G401.6 (cell line): ENCODE measurements at regions not wholly inside any gene's neighbourhood (a gene's known extent, or its start where the extent isn't known, plus 50 kb on each side); places are given as distances from the start of the nearest gene placed in this dataset.
"Not testable (repeated sequence)": the region's sequence is repeated elsewhere in the genome, so short reads cannot be mapped to it uniquely, and the experiment has no call there.

Source experiments
- FAIRE-seq: peaks from 2 replicates; lab custom pipeline; 2012; peaks lifted over from hg19 to GRCh38; lab: Jason Lieb, UNC

DNA sequence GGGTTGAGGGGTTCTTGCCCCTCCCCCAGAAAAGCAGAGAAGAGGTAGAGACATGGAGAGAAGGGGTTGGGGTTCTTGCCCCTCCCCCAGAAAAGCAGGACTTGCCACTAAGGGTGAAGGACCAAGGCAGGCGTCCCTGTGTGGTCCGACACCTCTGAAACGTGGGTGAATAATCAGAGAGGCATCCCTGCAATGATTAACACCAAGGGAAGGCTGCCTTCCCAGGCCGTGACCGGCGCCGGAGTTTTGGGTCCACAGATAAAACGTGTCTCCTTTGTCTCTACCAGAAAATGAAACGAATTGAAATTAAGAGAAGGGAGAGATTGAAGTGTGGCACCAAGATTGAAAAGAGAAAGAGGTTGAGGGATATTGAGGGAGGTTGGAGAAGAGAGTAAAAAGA, 778.2 kb downstream of the UQCRFS1 start:
- not testable (repeated sequence) for FAIRE-seq

DNA sequence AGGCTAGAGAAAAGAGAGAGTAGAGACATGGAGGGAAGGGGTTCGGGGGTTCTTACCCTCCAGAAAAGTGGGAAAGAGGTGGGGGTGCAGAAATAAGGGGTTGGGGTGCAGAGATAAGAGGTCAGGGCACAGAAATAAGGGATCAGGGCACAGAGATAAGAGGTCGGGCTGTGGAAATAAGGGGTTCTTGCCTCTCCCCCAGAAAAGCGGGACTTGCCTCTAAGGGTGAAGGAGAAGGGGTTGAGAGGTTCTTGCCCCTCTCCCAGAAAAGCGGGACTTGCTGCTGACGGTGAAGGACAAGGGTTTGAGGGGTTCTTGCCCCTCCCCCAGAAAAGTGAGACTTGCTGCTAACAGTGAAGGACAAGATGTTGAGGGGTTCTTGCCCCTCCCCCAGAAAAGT, 778.6 kb downstream of the UQCRFS1 start:
- not testable (repeated sequence) for FAIRE-seq

DNA sequence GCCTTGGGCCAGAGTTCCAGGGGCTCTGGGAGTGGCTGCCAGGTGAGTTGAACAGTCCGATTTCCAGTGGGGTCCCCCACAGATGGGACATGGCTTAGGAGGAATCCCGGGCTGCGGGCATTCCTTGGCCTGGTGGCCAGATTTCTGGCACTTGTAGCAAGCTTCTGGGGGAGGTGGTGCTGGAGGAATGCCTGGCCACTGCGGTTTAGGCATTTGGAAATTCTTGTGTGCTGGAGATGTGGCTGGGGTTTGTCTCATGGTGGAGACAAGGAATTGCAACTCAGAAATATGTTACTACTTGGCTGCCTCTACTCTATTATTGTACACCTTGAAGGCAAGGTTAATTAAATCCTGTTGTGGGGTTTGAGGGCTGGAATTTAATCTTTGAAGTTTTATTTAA, 779.8 kb downstream of the UQCRFS1 start:
- not testable (repeated sequence) for FAIRE-seq

DNA sequence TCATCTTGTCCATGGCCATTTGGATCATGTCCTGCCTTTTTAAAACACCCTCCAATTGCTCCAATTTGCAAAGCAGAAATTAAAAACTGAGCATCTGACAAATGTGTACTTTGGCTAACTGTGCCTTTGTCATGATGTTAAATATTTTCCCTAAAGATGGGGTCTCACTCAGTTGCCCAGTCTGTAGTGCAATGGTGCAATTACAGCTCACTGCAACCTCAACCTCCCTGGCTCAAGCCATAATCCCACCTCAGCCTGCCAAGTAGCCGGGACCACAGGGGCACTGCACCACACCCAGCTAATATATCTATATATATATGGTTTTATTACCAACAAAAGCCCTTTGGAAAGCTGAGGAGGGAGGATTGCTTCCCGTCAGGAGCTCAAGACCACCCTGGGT, 782.7 kb downstream of the UQCRFS1 start:
- FAIRE-seq: no peak

DNA sequence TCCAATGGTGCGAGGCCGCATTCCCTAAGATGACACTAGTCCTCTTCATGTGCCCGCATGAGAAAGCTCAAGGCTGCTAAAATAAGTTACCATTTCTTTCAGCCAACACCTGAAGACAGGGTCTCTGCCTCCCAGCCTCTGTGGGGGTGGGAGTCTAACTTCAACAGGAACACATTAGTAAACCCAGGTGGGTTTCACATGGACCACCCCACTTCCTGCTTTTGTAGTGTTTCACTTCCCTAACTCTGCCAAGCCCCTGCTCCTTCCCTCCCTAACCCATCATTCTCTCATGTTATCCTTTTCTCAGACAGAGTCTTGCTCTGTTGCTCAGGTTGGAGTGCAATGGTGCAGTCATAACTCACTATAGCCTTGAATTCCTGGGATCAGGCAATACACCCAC, 783.6 kb downstream of the UQCRFS1 start:
- FAIRE-seq: no peak

DNA sequence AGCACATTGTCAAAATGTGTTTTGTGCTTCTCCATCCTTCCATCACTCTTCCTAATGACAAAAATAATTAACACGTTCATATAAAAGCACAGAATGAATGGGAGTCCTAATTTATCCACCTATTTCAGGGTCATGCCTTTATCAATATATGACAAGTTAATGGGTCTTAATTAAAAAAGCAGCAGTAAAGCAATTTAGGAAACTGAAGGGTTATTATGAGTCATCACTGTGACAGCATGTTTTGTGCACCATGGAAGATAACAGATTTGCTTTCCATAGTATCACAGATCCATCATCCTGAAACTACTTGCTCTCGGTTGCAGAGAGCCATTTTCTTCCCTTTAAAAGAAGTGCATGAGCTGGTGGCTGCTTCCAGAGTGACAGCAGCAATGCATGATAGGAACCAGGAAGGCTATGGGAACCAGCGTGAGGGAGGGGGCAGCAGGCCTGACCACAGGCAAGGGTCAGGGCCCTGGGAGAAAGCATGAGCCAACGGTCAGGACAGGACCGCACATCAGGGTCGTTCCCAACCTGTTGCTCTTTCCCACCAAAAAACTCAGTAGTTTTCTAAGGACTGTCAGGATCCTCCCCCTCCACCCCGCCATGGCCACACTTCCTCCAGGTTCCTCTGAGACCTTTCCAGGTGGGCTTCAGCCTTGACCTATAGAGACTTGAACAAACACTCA, 784.1 kb downstream of the UQCRFS1 start:
- FAIRE-seq: no peak

DNA sequence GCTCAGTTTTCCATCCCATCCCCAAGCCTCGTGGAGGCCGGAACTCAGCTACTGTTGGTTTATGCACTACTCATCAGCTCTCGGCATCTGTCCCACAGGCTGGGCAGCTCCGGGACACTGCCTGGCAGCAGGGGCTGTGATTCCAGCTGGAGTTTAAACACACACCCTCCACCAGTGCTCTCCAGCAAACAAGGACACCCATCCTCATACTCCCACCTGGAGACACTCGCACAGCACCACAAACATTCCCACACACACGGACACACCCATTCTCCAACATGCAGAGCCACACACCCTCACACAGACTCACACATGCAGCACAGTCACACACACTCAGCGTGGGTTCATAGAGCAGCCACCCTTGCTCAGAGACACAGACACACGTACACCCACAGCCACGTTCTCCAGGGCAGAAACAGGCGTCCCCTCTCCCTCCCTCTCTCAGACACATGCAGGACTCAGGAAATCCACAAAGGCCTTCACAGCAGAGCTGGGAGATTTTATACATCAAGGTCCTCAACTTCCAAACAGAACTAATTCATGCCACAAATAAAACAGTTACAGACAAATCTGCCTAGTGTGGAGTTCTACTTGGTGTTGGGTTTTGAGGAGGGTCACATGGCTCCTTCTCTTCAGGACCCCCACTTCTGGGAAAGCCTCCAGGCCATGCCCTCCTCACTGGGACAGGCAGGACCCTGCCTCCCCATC, 785.4 kb downstream of the UQCRFS1 start:
- FAIRE-seq: no peak

DNA sequence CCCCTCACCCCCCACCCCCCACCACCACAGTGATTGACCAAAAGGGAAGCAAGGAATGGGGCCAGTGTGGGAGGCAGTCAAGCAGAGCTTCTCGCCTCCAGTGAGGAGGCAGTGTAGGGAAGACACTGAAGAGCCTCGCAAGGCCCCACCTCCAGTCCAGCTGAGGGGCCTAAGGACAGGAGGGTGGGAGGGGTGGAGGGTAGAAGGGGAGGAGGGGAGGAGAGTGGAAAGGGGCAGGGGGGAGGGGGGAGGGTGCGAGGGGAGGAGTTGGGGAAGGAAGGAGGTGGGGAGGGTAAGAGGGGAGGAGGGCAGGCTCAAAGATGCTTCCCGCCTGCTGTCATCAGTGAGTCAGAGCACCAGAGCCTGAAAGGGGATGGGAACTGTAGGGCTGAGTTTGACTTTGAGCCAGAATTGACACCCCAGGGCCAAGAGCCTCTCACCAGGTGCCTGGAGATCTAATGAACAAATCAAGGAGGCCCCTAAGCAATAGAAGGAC, 786.2 kb downstream of the UQCRFS1 start:
- FAIRE-seq: no peak

DNA sequence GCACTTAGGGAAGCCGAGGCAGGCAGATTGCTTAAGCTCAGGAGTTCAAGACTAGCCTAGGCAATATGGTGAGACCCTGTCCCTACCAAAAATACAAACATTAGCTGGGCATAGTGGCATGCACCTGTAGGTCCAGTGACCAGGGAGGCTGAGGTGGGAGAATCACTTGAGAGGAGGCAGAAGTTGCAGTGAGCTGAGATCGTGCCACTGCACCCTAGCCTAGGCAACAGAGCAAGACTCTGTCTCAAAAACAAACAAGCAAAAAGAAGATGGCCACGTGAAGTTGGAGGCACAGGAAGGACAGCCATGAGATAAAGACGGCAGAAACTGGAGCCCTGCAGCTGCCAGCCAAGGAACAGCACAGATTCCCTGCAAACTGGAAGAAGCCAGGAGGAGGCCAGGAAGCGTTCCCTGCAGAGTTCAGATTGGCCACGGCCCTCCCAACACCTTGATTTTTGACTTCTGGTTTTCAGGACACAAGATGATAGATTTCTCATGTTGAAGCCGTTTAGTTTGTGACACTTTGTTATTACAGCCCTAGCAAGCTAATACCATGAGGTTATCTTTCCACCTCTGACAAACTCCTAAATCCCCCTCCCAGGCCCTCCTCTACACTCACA, 786.7 kb downstream of the UQCRFS1 start:
- FAIRE-seq: no peak

DNA sequence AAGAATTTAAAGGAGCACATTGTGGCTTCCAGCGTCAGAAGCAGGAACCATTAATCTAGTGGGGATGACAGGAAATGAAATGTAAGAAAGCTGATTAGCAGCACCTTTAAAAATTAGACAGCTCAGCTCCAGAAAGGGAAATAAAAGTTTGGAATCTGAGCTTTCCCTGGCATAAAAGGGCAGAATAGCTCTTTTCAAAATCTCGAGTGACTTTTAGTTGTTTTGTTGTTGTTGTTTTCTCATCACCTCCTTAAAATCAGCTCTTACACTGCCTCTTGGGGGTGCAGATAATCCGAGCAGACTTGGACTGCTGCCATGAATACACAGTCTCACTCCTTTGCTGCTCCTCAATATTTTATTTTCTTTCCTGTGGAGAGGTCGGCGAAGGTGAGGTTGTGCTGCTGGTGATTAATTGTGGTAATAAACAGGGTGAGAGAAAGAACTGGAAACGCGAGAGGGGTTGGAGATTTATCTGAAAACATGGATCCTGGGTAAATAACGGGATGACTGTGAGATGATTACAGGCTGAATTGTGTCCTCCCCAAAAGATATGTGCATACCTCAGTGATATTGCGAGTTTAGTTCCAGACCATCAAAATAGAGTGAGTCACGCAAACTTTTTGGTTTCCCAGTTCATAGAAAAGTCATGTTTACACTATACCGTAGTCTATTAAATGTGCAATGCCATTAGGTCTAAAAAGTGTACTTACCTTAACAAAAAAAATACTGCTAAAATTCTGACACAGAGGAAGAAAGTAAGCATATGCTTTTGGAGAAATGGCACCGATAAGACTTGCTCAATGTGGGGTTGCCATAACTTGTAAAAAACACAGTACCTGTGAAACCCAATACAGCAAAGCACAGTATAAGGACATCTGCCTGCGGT, 787.7 kb downstream of the UQCRFS1 start:
- no peak for FAIRE-seq

DNA sequence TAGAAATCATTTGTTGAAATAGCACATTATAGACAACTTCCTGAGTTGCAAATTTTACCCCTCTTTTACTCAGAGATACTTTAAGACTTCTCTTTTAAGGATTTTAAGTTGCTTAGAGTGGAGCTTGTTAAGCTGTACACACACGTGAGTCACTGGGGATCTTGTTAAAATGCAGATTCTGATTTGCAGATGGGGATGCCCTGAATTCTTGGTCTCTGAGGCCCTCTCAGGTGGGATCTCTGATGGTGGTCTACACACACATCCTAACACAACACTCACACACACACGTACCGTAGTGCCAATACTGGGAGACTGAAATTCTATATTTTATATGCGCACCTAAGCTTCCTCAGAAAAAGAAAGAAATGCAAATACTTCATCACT, 788.3 kb downstream of the UQCRFS1 start:
- no peak for FAIRE-seq

DNA sequence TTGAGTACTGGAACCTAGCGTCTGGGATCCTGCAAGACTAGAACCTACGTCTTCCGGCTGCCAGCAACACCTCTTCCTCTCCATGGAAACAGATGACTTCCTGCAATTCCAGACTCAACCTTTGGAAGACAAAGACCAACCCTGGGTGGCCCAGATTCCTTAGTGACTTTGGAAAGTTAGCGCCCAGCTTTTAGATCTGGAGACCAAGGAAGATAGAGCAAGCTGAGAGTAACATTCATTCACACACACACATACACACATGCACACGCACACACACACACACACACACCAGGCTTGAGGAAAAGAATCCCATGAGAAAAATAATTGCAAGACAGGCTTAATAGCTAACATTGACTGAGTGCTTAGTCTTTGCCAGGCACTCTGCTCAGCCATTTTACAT, 788.9 kb downstream of the UQCRFS1 start:
- no peak for FAIRE-seq

DNA sequence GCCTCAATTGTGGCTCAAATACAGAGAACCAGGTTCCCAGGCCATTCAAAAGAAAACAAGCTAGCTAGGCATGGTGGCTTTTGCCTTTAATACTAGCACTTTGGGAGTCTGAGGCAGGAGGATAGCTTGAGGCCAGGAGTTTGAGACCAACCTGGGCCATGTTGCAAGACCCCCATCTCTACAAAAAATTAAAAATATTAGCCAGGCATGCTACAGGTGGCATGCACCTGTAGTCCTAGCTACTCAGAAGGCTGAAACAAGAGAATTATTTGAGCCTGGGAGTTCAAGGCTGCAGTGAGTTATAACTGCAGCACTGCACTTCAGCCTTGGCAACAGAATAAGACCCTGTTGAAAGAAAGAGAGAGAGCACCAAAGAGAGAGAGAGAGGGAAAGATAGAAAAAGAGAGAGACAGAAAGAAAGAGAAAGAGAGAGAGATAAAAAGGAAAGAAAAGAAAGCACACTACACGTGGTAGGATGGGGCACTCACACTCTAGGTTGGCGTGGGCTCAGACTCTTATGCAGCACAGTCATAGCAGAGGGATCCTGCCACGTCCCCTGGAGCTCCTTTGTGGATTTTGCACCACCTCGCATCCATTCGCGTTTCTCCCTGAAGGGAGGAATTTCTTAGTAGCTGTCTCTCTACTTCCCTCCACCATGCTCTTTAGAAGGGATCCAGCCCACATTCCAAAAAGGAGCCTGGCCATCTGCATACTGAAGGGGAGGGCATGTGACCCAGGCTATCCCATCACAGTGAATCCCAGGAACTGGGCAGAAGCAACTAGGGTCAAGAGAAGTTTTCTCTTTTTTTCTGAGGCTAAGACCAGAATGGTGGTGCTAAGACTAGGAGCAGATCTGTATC, 789.9 kb downstream of the UQCRFS1 start:
- FAIRE-seq: no peak

DNA sequence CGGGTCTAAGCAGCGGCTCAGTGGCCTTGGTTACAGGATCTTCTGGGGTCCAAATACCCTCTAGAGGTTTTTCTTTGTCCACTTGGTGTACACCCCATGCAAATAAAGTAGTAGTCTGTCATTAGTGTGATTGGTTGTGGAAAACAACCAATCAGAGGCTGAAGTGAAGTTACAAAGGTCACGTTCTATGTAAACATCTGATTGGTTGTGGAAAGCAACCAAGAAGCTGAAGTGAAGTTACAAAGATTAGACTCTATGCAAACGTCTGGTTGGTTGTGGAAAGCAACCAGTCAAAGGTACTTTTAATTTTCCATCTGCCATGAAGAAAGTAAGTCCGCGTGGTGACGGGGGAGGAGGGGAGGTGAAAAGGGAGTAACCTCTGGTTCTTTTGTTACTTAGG, 790.9 kb downstream of the UQCRFS1 start:
- FAIRE-seq: no peak

DNA sequence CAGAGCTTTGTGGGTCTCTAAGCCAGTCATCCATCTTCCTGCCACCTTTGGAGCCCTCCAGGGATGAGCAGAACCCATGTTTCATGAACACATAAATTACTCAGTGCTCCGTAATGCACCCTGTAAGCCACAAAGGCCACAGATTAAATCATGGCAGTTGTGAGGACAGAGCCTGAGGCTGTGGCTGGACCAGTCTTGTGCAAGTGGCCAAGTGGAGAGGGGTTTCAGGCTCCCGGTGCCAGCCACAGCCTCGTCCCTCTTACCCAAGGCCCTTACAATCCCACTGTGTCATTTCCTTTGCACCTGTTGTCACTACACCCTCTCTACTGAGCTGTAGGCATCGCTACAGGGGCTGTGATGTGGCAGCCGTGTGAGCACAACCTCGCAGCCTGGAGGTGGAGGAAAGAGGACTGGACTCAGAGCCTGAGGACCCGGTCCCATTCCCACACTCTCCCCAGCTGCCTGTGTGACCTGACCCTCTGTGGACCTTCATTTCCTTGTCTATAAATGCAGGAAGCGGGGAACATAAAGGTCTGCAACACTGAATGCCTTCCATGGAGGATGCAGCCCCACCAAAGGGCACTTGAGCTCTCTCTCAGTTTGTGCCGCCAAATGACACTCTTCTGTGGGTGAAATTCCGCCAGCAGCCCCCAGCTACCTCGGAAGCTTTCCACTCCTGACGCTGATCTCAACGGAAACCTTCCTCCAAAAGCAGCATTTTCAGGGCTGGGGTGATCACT, 792.0 kb downstream of the UQCRFS1 start:
- no peak for FAIRE-seq

DNA sequence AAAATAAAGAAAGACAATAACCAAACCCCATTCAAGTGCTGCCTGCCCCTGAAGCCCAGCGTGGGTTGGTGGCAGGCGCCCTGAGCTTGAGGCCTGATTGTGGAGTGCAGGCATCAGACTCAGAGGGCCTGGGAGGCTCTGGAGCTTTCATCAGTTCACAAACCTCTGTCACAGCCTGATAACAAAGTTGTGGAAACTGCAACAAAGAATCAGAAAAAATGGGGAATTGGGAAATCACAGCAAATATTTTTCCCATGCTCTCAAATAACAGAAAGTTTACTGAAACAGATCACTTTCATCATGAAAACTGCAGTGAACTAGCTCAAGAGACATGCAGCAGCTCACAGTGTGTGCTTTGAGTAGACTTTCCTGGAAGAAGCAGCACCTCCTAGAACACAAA, 793.6 kb downstream of the UQCRFS1 start:
- no peak for FAIRE-seq

DNA sequence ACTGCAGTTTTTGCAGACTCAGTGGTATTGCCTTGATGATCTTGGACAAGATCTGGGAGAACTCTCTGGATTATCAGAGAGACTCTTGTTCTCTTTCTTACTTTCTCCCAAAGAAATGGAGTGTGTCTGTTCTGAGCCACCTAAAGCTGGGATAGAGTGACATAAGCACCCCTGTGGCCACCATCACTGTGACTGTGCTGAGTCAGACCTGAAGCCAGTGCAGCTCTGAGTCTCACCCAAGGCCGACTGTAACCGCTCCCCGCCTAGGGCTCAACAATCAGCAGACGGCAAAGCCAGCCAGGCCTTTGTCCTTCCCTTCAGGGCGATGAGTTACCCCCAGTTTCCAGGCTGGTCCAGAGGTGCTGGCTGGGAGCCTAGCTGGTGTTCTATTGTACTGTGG, 795.6 kb downstream of the UQCRFS1 start:
- FAIRE-seq: no peak

DNA sequence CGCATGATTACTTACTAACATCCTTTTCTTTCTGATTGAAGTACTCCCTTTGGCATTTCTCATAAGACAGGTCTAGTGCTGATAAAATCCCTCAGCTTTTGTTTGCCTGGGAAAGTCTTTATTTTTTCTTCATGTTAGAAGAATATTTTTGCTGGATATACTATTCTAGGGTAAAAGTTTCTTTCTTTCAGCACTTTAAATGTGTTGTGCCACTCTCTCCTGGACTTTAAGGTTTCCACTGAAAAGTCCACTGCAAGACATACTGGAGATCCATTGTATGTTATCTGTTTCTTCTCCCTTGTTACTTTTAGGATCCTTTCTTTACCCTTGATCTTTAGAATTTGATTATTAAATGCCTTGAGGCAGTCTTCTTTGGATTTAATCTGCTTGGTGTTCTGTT, 796.7 kb downstream of the UQCRFS1 start:
- no peak for FAIRE-seq

DNA sequence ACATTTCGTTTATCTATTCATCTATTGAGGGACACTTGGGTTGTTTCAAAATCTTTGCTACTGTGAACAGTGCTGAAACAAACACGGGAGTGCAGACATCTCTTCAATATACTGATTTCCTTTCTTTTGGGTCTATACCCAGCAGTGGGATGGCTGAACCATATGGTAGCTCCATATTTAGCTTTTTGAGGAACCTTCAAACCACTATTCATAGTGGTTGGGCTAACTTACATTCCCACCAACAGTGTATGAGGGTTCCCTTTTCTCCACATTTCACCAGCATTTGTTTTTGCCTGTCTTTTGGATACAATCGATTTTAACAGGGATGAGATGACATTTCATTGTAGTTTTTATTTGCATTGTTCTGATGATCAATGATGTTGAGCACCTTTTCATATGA, 798.2 kb downstream of the UQCRFS1 start:
- FAIRE-seq: no peak

DNA sequence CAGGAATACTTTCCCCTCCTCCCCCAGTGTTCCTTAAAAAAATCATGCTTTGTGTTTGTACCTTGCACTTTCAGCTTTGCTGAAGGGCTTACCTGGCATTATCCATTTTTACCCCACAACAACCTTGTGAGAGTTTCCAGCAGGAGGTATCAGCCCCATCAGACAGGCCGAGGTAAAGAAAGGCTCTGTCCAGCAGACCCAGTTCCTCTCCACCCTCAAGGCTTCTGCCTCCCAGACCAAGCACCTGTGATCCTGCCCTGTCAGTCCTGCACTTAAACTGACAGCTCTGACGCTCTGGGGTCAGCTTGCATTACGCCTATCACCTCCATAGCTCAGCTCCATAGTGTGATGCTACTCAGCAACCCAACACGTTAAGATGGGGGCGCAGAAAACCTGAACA, 803.1 kb downstream of the UQCRFS1 start:
- no peak for FAIRE-seq

DNA sequence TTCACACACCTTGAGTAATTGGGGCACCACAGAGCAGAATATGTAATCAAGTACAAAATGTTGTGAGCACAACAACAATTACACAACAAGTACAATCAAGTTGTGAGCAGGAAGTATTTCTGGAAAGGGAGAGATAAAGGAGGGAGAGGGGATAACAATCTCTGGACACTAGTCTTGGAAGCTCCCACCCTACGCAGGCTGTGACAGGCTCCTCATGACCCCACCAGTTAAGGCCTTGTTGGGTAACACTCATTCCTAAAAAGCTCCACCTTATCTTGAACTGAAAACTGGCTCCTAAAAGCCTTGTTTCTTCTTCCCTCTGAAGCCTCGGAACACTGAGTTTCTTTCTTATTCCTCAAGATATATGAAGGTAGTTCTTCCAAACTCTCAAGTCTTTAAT, 806.0 kb downstream of the UQCRFS1 start:
- no peak for FAIRE-seq
